Erythroblast (primary cell): ENCODE measurements at regions not wholly inside any gene's neighbourhood (a gene's known extent, or its start where the extent isn't known, plus 50 kb on each side); places are given as distances from the start of the nearest gene placed in this dataset.

Experiments used
- GATA1 ChIP-seq: IDR thresholded peaks from 2 replicates; pipeline ENCODE4 v1.6.1; 2011; ENCODE audit warnings: low read depth, mild to moderate bottlenecking, control low read depth, low read length, moderate library complexity
- POLR2A ChIP-seq: IDR thresholded peaks from 2 replicates; pipeline ENCODE4 v1.6.1; 2011; ENCODE audit warnings: mild to moderate bottlenecking, low read length

GRCh38 chr3:59659755-59660154, 609.9 kb upstream of the CFAP20DC start:
- no peak for TF ChIP-seq POLR2A
- no peak for TF ChIP-seq GATA1
